ENCODE measurements at regions not wholly inside any gene's neighbourhood (a gene's known extent, or its start where the extent isn't known, plus 50 kb on each side); places are given as distances from the start of the nearest gene placed in this dataset.

- TF ChIP-seq EZH2 (IDR thresholded peaks at IDR 0.05) (no peak), EZH2phosphoT487 (IDR thresholded peaks at IDR 0.05) (no peak)
- TF ChIP-seq, protein P1, sequence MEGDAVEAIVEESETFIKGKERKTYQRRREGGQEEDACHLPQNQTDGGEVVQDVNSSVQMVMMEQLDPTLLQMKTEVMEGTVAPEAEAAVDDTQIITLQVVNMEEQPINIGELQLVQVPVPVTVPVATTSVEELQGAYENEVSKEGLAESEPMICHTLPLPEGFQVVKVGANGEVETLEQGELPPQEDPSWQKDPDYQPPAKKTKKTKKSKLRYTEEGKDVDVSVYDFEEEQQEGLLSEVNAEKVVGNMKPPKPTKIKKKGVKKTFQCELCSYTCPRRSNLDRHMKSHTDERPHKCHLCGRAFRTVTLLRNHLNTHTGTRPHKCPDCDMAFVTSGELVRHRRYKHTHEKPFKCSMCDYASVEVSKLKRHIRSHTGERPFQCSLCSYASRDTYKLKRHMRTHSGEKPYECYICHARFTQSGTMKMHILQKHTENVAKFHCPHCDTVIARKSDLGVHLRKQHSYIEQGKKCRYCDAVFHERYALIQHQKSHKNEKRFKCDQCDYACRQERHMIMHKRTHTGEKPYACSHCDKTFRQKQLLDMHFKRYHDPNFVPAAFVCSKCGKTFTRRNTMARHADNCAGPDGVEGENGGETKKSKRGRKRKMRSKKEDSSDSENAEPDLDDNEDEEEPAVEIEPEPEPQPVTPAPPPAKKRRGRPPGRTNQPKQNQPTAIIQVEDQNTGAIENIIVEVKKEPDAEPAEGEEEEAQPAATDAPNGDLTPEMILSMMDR (IDR thresholded peaks at IDR 0.05): no peak
Measured at GRCh38 chr10:9535744-9536143, 1481.3 kb downstream of the GATA3 start.

All from neural progenitor cell (in vitro differentiated cells).